HepG2 (cell line): ENCODE measurements at regions not wholly inside any gene's neighbourhood (a gene's known extent, or its start where the extent isn't known, plus 50 kb on each side); places are given as distances from the start of the nearest gene placed in this dataset.
A peak's percentile ranks its signal among the peaks of the same experiment; 100 is the strongest.

ENCODE experiments used
- ATAC-seq: fragments of 200-7000 bp; cut with Tn5 transposase; 3 replicates; pipeline ENCODE4 v1.9.1; 2020; ENCODE audit warnings: mild to moderate bottlenecking, moderate library complexity
- BruUV-seq: library from RNA; stranded (reverse); fragments of 400-500 nt; replicated peaks from 2 replicates; lab custom pipeline; 2021; lab: Mats Ljungman, UMichigan
- CTCF ChIA-PET: fragments of 300-600 bp; formaldehyde crosslinking; extraction: SDS; loops from one replicate; lab custom pipeline; 2021; ENCODE audit warnings: low total read pairs, inconsistent platforms, low intra/inter-chr PET ratio; lab: Yijun Ruan, JAX
- POLR2A ChIA-PET: fragments of 350-600 bp; sonication (Branson Sonifier 250); formaldehyde crosslinking; loops from one replicate; lab custom pipeline; 2020; ENCODE audit warnings: antibody characterized with exemption, inconsistent platforms; lab: Yijun Ruan, JAX
- DNase-seq: peaks from one replicate; pipeline ENCODE4 v3.0.0-alpha.2; 2015; ENCODE audit warnings: low spot score
- FAIRE-seq: peaks from 3 replicates; lab custom pipeline; 2011; peaks lifted over from hg19 to GRCh38; lab: Jason Lieb, UNC
- H2AFZ ChIP-seq: one replicate; pipeline ENCODE4 v1.6.1; 2011; ENCODE audit warnings: low read length, inconsistent platforms
- H3K27ac ChIP-seq: fragments of 300-600 bp; 3 replicates; pipeline ENCODE4 v1.8.0; 2011; ENCODE audit warnings: mixed run types, mild to moderate bottlenecking, mixed read lengths, low read length, inconsistent platforms; ENCODE audit not compliant: insufficient read depth; ENCODE audit errors: extremely low read length
- H3K27me3 ChIP-seq, 2 experiments: fragments of 200-600 bp in 1 of 2; 2 replicates in 1 of 2; 3 replicates in 1 of 2; pipeline versions ENCODE4 v1.6.0 to v1.8.0; 2011; ENCODE audit warnings: low read length in 2 of 2, mild to moderate bottlenecking in 2 of 2, moderate library complexity in 2 of 2, inconsistent platforms in 1 of 2; ENCODE audit not compliant: insufficient read depth in 2 of 2, control insufficient read depth in 1 of 2
- H3K36me3 ChIP-seq, 2 experiments: fragments of 200-600 bp in 1 of 2; replicated peaks in 1 of 2; 2 replicates in 1 of 2; 3 replicates in 1 of 2; pipeline versions ENCODE4 v1.5.1 to v1.8.0; 2011; ENCODE audit warnings: low read length in 2 of 2, inconsistent platforms in 1 of 2; ENCODE audit not compliant: insufficient read depth in 2 of 2, control insufficient read depth in 1 of 2
- H3K4me1 ChIP-seq: 2 replicates; pipeline ENCODE4 v1.5.1; 2012; ENCODE audit warnings: low read length, inconsistent platforms; ENCODE audit not compliant: insufficient read depth
- H3K4me2 ChIP-seq: 2 replicates; pipeline ENCODE4 v1.6.0; 2011; ENCODE audit warnings: low read depth, low read length, inconsistent platforms
- H3K4me3 ChIP-seq, 3 experiments: fragments of 200-600 bp in 1 of 3; sonication (generic), shearing (Covaris generic) in 1 of 3; replicated peaks in 1 of 3; 2 replicates each; pipeline ENCODE4 v1.5.1; 2011 to 2016; ENCODE audit warnings: low read length in 3 of 3, inconsistent platforms in 2 of 3, low read depth in 2 of 3, mild to moderate bottlenecking in 2 of 3, control low read depth in 1 of 3, mixed read lengths in 1 of 3; ENCODE audit not compliant: insufficient read depth in 1 of 3
- H3K79me2 ChIP-seq: one replicate; pipeline ENCODE4 v1.6.1; 2011; ENCODE audit warnings: low read length, inconsistent platforms; ENCODE audit not compliant: insufficient read depth
- H3K9ac ChIP-seq: 2 replicates; pipeline ENCODE4 v1.6.0; 2011; ENCODE audit warnings: mild to moderate bottlenecking, low read depth, low read length, inconsistent platforms; ENCODE audit not compliant: insufficient read depth
- H3K9me3 ChIP-seq: 2 replicates; pipeline ENCODE4 v1.5.1; 2012; ENCODE audit warnings: mild to moderate bottlenecking, low read length
- H4K20me1 ChIP-seq: 2 replicates; pipeline ENCODE4 v1.6.0; 2011; ENCODE audit warnings: inconsistent platforms, mild to moderate bottlenecking, low read length, moderate library complexity; ENCODE audit not compliant: insufficient read depth
- CBFB ChIP-seq: sonication (generic); formaldehyde crosslinking; IDR thresholded peaks from 2 replicates; pipeline ENCODE4 v1.4.0; 2020; ENCODE audit warnings: missing genetic modification reagents
- CBX5 ChIP-seq: sonication (generic); formaldehyde crosslinking; IDR thresholded peaks from 2 replicates; pipeline ENCODE4 v1.4.0; 2020; ENCODE audit warnings: missing genetic modification reagents, borderline replicate concordance
- DR1 ChIP-seq: sonication (generic); formaldehyde crosslinking; IDR thresholded peaks from 2 replicates; pipeline ENCODE4 v1.8.0; 2021; ENCODE audit warnings: mild to moderate bottlenecking, missing genetic modification reagents, inconsistent platforms
- KLF9 ChIP-seq: IDR thresholded peaks from 2 replicates; pipeline ENCODE4 v1.6.1; 2016; ENCODE audit warnings: low read depth
- PRPF4 ChIP-seq: fragments of 200-400 bp; formaldehyde crosslinking; IDR thresholded peaks from 2 replicates; pipeline ENCODE4 v1.6.1; 2016; ENCODE audit warnings: low read length, low read depth; ENCODE audit not compliant: poor library complexity, severe bottlenecking
- ZNF431 ChIP-seq: sonication (generic); formaldehyde crosslinking; IDR thresholded peaks from 2 replicates; pipeline ENCODE4 v1.9.0; 2022; ENCODE audit warnings: missing genetic modification reagents, low read depth, mild to moderate bottlenecking, borderline replicate concordance
- ZNF674 ChIP-seq: sonication (generic); formaldehyde crosslinking; IDR thresholded peaks from 2 replicates; pipeline ENCODE4 v1.5.0; 2020; ENCODE audit warnings: low read depth, mild to moderate bottlenecking, missing genetic modification reagents
- ZNF766 ChIP-seq: sonication (generic); formaldehyde crosslinking; IDR thresholded peaks from 2 replicates; pipeline ENCODE4 v1.5.0; 2020; ENCODE audit warnings: missing genetic modification reagents, borderline replicate concordance
- ZSCAN9 ChIP-seq: IDR thresholded peaks from 2 replicates; pipeline ENCODE4 v1.6.1; 2016; ENCODE audit warnings: borderline replicate concordance
- WGBS: methylation state at CpG from one replicate; pipeline ENCODE4 v1.1.6; 2017; ENCODE audit warnings: low lambda C conversion rate; 5-methylcytosine and 5-hydroxymethylcytosine counted together
- in situ Hi-C: cut with HindIII; loops from 2 replicates; pipeline ENCODE4 v1.10.0; 2017; ENCODE audit warnings: low pct_unique_long_range_greater_than_20kb; ENCODE audit not compliant: extremely low pct_ligation_motif_present
- intact Hi-C: fragments of 100-400 bp; cut with micrococcal nuclease; formaldehyde crosslinking; loops from one replicate; pipeline ENCODE4 v1.10.0; 2022; ENCODE audit not compliant: unreplicated experiment
- TF ChIP-seq, protein P1 (sequence below): fragments of 450-650 bp; IDR thresholded peaks from 2 replicates; pipeline ENCODE4 v1.6.1; 2016
- TF ChIP-seq, protein P2 (sequence below): sonication (generic); formaldehyde crosslinking; IDR thresholded peaks from 2 replicates; pipeline ENCODE4 v1.4.0; 2020; ENCODE audit warnings: missing genetic modification reagents
- TF ChIP-seq, protein P3 (sequence below): sonication (generic); formaldehyde crosslinking; IDR thresholded peaks from 2 replicates; pipeline ENCODE4 v1.9.0; 2022; ENCODE audit warnings: low read depth, missing genetic modification reagents

DNA sequence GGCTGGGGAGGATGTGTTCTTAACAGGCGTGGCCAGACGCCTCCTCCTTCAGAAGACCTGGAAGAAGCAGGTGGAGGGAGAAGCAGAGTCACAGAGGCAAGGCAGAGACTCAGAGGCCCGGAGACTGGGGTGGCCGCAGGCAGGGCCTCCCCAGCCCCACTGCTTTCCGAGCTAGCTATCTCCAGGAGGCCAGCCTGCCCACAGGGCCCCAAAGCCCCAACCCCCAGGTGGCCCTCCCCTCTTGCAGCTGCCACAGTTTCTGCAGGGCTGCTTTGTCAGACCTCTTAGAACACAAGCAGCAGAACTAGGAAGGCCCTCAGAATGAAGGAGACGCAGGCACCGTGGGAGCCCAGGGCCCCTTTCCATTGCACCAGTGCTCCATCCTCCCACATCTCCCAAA is 69.0 kb upstream of the MLN start:
- FAIRE-seq (no peak), ATAC-seq (no peak), DNase-seq (no peak)
- Histone ChIP-seq H4K20me1 (no peaks in the 10 kb centered on the region), H3K27me3 (peaks cover 5 to 60% of the 10 kb centered on the region in 2 experiments; a peak in 4 of 5 replicates), H3K4me3 (no peak overlapping the region), H2AFZ (no peak overlapping the region), H3K4me2 (no peak overlapping the region), H3K9me3 (no peaks in the 10 kb centered on the region), H3K27ac (no peak overlapping the region), H3K9ac (no peak overlapping the region), H3K36me3 (no peaks in the 10 kb centered on the region), H3K4me1 (no peaks in the 10 kb centered on the region), H3K79me2 (no peaks in the 10 kb centered on the region)
- intact Hi-C loops: no loop called here
- in situ Hi-C loops: no loop called here
- CTCF ChIA-PET: no interaction called here
- WGBS: 18% methylated on average over 7 of the region's 7 CpGs
- BruUV-seq: no TSS peak
- TF ChIP-seq KLF9: no peak
- POLR2A ChIA-PET: no interaction called here

DNA sequence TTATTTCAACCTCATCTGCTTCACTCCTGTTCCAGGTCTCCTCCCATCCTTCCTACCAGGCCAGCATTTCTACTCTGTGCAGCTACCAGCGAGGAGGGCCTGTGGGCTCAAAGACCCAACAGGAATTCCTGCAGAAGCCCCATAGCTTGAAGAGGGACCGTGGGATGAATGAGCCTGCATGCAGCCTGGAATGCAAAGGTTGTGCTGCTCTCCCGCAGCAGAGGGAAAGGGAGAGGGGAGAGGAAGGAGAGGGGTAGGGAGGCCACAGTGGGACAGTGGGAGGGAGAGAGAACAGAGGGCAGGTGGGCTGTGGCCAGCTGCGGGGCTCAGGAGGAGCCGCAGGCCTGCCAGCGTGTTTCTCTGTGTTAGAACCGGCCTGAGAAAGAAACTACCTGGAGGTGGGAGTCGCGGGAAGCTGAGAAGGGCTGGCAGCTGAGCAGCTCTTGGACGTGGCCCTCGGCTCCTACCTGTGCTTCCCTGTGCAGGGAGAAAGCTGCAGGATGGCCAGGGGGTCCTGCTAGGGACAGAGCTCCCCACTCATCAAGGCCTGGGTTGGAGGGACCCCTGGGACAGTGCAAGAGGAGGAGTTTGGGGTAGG is 66.1 kb upstream of the MLN start:
- FAIRE-seq (no peak), DNase-seq (no peak), ATAC-seq (peak; percentile 25; the same call in 2 of the 3 replicates)
- in situ Hi-C loops: no loop called here
- 26% methylated on average over 11 of the region's 11 CpGs for WGBS
- no peaks in the 10 kb centered on the region for H3K4me1 ChIP-seq
- H3K27ac ChIP-seq: no peak overlapping the region
- no peak overlapping the region for H2AFZ ChIP-seq
- POLR2A ChIA-PET: no interaction called here
- peaks cover 2 to 46% of the 10 kb centered on the region in 2 experiments; a peak in 4 of 5 replicates for H3K27me3 ChIP-seq
- no peak overlapping the region for H3K4me3 ChIP-seq
- CTCF ChIA-PET: no interaction called here
- no peak overlapping the region for H3K9ac ChIP-seq
- no peaks in the 10 kb centered on the region for H3K79me2 ChIP-seq
- H4K20me1 ChIP-seq: no peaks in the 10 kb centered on the region
- no peak overlapping the region for H3K4me2 ChIP-seq
- intact Hi-C loops: no loop called here
- H3K36me3 ChIP-seq: no peaks in the 10 kb centered on the region
- BruUV-seq: no TSS peak
- H3K9me3 ChIP-seq: no peaks in the 10 kb centered on the region
- TF ChIP-seq ZNF674 (CRISPR knock-in tag) (no peak), ZNF766 (CRISPR knock-in tag) (no peak), ZSCAN9 (no peak), CBX5 (CRISPR knock-in tag) (no peak), CBFB (CRISPR knock-in tag) (no peak), PRPF4 (no peak), ZNF431 (no peak), DR1 (CRISPR knock-in tag) (no peak)
- TF ChIP-seq, protein P1, sequence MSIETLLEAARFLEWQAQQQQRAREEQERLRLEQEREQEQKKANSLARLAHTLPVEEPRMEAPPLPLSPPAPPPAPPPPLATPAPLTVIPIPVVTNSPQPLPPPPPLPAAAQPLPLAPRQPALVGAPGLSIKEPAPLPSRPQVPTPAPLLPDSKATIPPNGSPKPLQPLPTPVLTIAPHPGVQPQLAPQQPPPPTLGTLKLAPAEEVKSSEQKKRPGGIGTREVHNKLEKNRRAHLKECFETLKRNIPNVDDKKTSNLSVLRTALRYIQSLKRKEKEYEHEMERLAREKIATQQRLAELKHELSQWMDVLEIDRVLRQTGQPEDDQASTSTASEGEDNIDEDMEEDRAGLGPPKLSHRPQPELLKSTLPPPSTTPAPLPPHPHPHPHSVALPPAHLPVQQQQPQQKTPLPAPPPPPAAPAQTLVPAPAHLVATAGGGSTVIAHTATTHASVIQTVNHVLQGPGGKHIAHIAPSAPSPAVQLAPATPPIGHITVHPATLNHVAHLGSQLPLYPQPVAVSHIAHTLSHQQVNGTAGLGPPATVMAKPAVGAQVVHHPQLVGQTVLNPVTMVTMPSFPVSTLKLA: no peak
- TF ChIP-seq, protein P2, sequence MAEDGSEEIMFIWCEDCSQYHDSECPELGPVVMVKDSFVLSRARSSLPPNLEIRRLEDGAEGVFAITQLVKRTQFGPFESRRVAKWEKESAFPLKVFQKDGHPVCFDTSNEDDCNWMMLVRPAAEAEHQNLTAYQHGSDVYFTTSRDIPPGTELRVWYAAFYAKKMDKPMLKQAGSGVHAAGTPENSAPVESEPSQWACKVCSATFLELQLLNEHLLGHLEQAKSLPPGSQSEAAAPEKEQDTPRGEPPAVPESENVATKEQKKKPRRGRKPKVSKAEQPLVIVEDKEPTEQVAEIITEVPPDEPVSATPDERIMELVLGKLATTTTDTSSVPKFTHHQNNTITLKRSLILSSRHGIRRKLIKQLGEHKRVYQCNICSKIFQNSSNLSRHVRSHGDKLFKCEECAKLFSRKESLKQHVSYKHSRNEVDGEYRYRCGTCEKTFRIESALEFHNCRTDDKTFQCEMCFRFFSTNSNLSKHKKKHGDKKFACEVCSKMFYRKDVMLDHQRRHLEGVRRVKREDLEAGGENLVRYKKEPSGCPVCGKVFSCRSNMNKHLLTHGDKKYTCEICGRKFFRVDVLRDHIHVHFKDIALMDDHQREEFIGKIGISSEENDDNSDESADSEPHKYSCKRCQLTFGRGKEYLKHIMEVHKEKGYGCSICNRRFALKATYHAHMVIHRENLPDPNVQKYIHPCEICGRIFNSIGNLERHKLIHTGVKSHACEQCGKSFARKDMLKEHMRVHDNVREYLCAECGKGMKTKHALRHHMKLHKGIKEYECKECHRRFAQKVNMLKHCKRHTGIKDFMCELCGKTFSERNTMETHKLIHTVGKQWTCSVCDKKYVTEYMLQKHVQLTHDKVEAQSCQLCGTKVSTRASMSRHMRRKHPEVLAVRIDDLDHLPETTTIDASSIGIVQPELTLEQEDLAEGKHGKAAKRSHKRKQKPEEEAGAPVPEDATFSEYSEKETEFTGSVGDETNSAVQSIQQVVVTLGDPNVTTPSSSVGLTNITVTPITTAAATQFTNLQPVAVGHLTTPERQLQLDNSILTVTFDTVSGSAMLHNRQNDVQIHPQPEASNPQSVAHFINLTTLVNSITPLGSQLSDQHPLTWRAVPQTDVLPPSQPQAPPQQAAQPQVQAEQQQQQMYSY (CRISPR knock-in tag): no peak
- TF ChIP-seq, protein P3, sequence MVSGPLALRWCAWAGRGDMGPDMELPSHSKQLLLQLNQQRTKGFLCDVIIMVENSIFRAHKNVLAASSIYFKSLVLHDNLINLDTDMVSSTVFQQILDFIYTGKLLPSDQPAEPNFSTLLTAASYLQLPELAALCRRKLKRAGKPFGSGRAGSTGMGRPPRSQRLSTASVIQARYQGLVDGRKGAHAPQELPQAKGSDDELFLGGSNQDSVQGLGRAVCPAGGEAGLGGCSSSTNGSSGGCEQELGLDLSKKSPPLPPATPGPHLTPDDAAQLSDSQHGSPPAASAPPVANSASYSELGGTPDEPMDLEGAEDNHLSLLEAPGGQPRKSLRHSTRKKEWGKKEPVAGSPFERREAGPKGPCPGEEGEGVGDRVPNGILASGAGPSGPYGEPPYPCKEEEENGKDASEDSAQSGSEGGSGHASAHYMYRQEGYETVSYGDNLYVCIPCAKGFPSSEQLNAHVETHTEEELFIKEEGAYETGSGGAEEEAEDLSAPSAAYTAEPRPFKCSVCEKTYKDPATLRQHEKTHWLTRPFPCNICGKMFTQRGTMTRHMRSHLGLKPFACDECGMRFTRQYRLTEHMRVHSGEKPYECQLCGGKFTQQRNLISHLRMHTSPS (CRISPR knock-in tag): no peak
